ENCODE measurements at regions not wholly inside any gene's neighbourhood (a gene's known extent, or its start where the extent isn't known, plus 50 kb on each side); places are given as distances from the start of the nearest gene placed in this dataset.

DNA sequence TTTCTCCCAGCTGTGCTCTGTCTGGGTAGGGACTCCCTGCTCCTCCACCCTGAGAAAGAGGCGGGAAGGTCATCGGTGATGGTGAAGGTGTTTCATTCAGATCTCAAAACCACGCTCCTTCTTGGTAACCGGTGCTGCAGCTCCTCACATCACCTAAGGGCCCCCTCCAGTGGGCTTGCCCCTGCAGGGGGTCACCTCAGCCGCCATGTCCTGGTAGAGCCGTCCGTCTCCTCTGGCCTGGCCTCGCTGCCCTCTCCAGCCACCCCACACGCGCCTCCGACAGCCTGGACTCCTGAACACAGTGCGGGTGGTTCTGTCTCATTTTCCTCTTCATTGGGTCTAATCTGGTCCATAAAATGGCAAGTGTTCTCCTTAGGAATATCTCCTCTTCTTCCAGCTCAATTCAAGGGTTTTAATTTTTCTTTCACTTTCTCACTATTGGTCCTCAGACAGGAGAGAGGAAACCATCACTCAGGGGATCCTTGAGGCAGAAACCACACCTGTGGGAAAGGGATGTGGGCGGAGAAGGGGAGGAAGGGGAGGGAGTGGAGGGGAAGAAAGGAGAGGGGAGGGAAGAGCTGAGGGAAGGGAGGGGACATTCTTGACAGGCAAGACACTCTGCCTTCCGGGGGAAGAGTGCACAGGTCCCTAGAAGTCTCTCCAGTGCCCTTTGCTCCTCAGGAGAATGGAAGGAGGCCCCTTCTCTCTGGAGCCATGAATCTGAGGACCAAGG, 1338.4 kb downstream of the TBC1D22A start:
- DNase-seq (ENCODE audit: low spot score), result no peak

GRCh38 chr22:48099671-48100070, 1337.2 kb downstream of the TBC1D22A start:
- DNase-seq (ENCODE audit: low spot score), result no peak

DNA sequence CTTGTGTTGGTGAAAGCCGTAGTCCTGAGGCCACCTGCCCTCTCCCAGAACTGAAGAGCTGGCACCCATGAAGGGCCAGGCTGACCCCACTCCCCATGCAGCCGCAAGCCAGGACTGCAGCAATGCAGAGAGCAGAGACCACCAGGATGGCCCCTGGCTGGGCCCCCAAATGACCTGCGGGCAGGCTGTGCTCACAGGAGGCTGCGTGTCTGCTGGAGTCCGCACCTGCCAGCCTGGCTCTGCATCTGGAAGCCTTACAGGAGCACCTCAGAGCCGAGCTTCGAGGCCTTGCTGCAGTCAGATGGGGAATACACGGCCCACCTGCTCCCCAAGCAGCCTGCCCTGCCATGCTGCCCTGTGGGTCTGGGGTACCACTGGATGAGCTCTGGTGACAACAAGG, 1336.8 kb downstream of the TBC1D22A start:
- DNase-seq (ENCODE audit: low spot score), result no peak

DNA sequence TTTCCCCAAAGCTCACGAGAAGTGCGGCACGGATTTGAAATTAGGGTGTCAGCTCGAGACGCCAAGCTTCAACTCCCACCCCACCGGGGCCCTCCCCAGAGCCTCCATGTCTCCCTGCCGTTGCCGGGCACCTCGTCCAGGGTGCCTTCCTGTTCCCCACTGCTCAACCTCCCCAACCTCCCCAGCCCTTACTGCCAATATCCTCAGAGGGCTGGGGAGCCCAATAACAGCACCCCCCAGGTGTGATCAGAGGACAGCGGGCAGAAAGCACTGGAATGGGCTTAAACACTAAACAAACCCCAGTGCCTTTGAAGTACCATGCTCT, 1336.4 kb downstream of the TBC1D22A start:
- DNase-seq (ENCODE audit: low spot score), result no peak

- DNase-seq (ENCODE audit: low spot score), result no peak
Observed at GRCh38 chr22:48098243-48098920, 1335.9 kb downstream of the TBC1D22A start.

- no peak for DNase-seq (ENCODE audit: low spot score)
Observed at GRCh38 chr22:48097723-48098122, 1335.3 kb downstream of the TBC1D22A start.

DNA sequence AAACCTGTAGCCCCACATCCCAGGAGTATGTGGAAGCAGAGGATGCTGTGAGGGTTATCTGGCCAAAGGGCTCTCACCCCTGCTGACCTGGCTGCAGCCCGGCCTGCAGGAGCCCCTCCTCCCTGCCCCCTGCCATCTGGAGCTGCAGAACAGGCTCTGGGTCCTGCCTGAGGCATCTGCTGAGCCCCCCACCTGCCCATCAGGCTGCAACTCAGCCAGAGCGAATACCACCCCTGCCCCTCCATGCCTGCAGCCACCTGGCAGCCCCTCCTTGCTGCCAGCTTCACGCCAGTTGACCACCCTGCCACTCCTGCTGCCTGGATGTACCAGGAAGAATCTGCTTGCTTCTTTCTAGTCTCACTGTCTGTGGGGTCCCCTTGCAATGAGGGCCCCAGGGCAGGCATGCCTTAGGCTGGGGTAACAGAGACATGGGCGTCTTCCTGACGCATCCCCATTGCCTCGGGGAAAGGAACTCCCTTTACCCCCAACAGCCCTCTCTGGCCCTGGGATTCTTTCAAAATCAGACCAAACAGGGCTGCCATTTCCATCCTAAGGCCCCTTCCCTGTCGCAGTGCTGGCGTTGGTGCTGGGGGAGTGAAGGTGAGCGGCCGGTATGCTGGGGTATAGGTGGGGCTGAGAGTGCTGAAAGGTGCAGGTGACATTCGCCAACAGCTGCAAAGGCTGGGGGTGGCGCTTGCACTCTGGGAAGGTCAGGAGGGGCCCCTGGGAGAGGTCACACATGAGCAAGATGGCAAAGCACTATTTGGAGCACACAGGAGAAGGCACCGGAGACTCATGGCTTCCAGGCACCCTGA, 1334.6 kb downstream of the TBC1D22A start:
- no peak for DNase-seq (ENCODE audit: low spot score)

GRCh38 chr22:48096411-48096810, 1334.0 kb downstream of the TBC1D22A start:
- no peak for DNase-seq (ENCODE audit: low spot score)

GRCh38 chr22:48093981-48094380, 1331.5 kb downstream of the TBC1D22A start:
- no peak for DNase-seq (ENCODE audit: low spot score)

DNA sequence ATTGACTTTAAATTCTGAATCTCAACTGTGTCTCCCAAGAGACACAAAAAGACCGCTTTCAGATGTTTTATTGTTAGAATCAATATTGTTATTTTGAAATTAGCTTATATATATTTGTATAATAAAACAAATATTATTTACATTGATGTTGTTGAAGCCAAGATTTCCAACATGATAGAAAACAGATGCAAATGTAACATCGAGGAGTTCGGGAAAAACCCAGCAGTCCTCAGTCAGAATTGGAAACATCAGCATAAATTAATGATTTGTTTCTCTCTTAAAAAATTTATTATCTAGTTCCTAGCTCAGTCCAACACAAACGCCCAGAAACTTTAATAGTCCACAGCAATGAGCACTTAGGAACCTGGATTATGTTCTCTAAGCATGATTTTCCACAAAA, 1330.4 kb downstream of the TBC1D22A start:
- DNase-seq (ENCODE audit: low spot score), result no peak

- DNase-seq (ENCODE audit: low spot score), result no peak
Observed at GRCh38 chr22:48091656-48092223, 1329.3 kb downstream of the TBC1D22A start.

GRCh38 chr22:48091060-48091650, 1328.7 kb downstream of the TBC1D22A start:
- no peak for DNase-seq (ENCODE audit: low spot score)

DNA sequence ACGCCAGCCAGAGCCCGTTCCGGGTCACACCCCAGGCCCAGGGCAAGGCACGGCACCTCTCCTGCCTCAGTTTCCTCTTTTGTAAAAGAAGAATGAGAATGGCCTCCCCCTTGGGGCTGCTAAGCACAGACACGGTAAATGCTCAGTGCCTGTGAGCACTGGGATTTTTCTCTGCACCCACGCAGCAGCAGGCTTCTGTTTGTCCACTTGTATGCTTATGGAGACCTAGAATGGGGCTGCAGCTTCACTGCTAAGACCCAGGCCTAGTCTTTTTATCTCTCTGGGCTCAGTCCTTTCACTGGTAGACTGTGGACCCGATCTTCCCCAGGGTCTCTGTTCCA, 1327.9 kb downstream of the TBC1D22A start:
- no peak for DNase-seq (ENCODE audit: low spot score)

DNA sequence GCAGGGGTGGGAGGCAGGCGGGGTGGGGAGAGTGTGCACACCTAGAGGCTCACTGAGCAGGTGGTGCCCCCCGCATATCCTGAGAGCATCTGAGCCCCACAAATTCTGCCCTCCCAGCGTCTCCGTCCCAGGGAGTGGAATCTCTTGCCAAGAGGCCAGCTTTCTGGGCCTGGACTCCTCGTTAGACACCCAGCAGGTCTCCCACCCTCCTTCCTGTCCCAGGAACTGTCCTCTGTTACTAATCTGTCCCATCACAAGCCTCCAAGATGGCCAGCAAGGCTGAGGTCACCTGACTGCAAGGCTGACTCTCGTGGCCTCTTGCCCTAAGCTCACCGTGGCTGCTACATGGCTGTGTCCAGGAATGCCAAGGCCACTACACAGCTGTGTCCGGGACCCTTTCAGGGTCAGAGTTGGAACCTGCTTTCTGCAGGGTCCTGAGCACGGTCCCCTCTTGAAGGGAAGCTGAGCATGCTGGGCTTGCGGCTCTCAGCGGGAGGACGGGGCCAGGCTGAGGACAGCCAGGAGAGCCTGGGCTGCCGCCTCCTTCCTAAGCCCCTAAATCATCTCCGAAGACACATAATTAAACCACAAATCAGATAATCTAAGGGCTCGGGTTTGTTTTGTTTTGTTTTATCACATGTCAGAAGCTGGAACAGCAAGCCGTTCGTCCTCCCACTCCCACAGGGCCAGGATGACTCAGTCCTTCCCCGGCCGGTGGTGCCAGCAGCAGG, 1327.3 kb downstream of the TBC1D22A start:
- DNase-seq (ENCODE audit: low spot score), result no peak

GRCh38 chr22:48088926-48089536, 1326.6 kb downstream of the TBC1D22A start:
- no peak for DNase-seq (ENCODE audit: low spot score)

- no peak for DNase-seq (ENCODE audit: low spot score)
Observed at GRCh38 chr22:48088251-48088650, 1325.8 kb downstream of the TBC1D22A start.

- no peak for DNase-seq (ENCODE audit: low spot score)
Observed at GRCh38 chr22:48085901-48086645, 1323.6 kb downstream of the TBC1D22A start.

DNA sequence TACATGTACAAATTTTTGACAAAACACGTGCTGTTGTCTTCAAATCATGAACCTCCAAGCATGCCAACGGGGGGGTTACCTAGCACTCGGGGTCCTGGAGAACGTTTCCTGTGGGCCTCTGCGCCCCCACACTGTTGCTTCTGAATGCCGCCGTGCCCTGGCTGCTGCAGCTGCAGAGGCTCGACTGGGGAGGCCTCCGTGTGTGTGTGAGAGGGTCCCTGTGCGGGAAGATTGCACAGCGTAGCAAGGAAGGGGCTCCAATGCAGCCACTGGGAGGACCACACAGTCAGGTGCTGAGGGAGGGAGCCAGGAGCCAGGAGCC, 1322.2 kb downstream of the TBC1D22A start:
- no peak for DNase-seq (ENCODE audit: low spot score)

- no peak for DNase-seq (ENCODE audit: low spot score)
Observed at GRCh38 chr22:48084041-48084728, 1321.7 kb downstream of the TBC1D22A start.

GRCh38 chr22:48083502-48083901, 1321.1 kb downstream of the TBC1D22A start:
- DNase-seq (ENCODE audit: low spot score), result no peak

All from AG08396 (cell line).